ENCODE measurements at regions not wholly inside any gene's neighbourhood (a gene's known extent, or its start where the extent isn't known, plus 50 kb on each side); places are given as distances from the start of the nearest gene placed in this dataset.

- Histone ChIP-seq H3K27me3 (no peaks in the 10 kb centered on the region), H3K4me3 (no peak overlapping the region), H3K27ac (no peak overlapping the region), H3K36me3 (no peaks in the 10 kb centered on the region), H3K9me3 (no peaks in the 10 kb centered on the region), H3K4me1 (no peaks in the 10 kb centered on the region)
- intact Hi-C loops (cut with DNase I) = no loop called here
- DNase-seq (ENCODE audit: low spot score in 2 of 2) = no peak
- no peak for TF ChIP-seq CTCF (IDR thresholded peaks at IDR 0.05)
Measured at GRCh38 chr10:104517946-104518345, 123.1 kb upstream of the SORCS3 start.

GRCh38 chr10:104518891-104519290 is 122.2 kb upstream of the SORCS3 start:
- no peak for DNase-seq (ENCODE audit: low spot score in 2 of 2)
- H3K9me3 ChIP-seq = no peaks in the 10 kb centered on the region

GRCh38 chr10:104520653-104521052 is 120.4 kb upstream of the SORCS3 start:
- TF ChIP-seq CTCF (IDR thresholded peaks at IDR 0.05) = no peak
- Histone ChIP-seq H3K27me3 (no peaks in the 10 kb centered on the region), H3K9me3 (no peaks in the 10 kb centered on the region), H3K27ac (no peak overlapping the region), H3K4me3 (no peak overlapping the region), H3K36me3 (no peaks in the 10 kb centered on the region), H3K4me1 (no peaks in the 10 kb centered on the region)
- intact Hi-C loops (cut with DNase I) = no loop called here
- DNase-seq (ENCODE audit: low spot score in 2 of 2) = no peak

More at GRCh38 chr10:104518891-104519290, 122.2 kb upstream of the SORCS3 start:
- intact Hi-C loops (cut with DNase I) = no loop called here
- Histone ChIP-seq H3K27me3 (no peaks in the 10 kb centered on the region), H3K4me3 (no peak overlapping the region), H3K27ac (no peak overlapping the region), H3K4me1 (no peaks in the 10 kb centered on the region), H3K36me3 (no peaks in the 10 kb centered on the region)
- TF ChIP-seq CTCF (IDR thresholded peaks at IDR 0.05) = no peak

- Histone ChIP-seq H3K27me3 (no peaks in the 10 kb centered on the region), H3K4me1 (no peaks in the 10 kb centered on the region), H3K36me3 (no peaks in the 10 kb centered on the region), H3K27ac (no peak overlapping the region), H3K4me3 (no peak overlapping the region), H3K9me3 (no peaks in the 10 kb centered on the region)
- intact Hi-C loops (cut with DNase I) = no loop called here
- TF ChIP-seq CTCF (IDR thresholded peaks at IDR 0.05) = no peak
- DNase-seq (ENCODE audit: low spot score in 2 of 2) = no peak
Measured at GRCh38 chr10:104521901-104522694, 119.0 kb upstream of the SORCS3 start.

- no peaks in the 10 kb centered on the region for H3K36me3 ChIP-seq
- no peaks in the 10 kb centered on the region for H3K27me3 ChIP-seq
- no peaks in the 10 kb centered on the region for H3K9me3 ChIP-seq
- intact Hi-C loops (cut with DNase I) = no loop called here
- no peak overlapping the region for H3K4me3 ChIP-seq
- no peak overlapping the region for H3K27ac ChIP-seq
- no peak for TF ChIP-seq CTCF (IDR thresholded peaks at IDR 0.05)
- H3K4me1 ChIP-seq = no peaks in the 10 kb centered on the region
- no peak for DNase-seq (ENCODE audit: low spot score in 2 of 2)
Measured at GRCh38 chr10:104526188-104526587, 114.9 kb upstream of the SORCS3 start.
